Immature natural killer cell (primary cell): ENCODE measurements at regions not wholly inside any gene's neighbourhood (a gene's known extent, or its start where the extent isn't known, plus 50 kb on each side); places are given as distances from the start of the nearest gene placed in this dataset.

ENCODE experiments used
- DNase-seq, 3 donors: peaks; one replicate each; pipeline ENCODE4 v3.0.0; 2022; ENCODE audit warnings: mixed read lengths in 1 of 3
- H3K27ac Mint-ChIP-seq, 6 donors: one replicate each; pipeline ENCODE4 v1.8.0; 2020; ENCODE audit warnings: mixed read lengths in 6 of 6, mild to moderate bottlenecking in 5 of 6, inconsistent platforms in 4 of 6, moderate library complexity in 3 of 6
- H3K27me3 Mint-ChIP-seq, 3 donors: one replicate each; pipeline ENCODE4 v1.8.0; 2020 to 2021; ENCODE audit warnings: low read depth in 3 of 3, mild to moderate bottlenecking in 3 of 3, mixed read lengths in 3 of 3, moderate library complexity in 3 of 3, inconsistent platforms in 1 of 3
- H3K36me3 Mint-ChIP-seq, 3 donors: one replicate each; pipeline ENCODE4 v1.8.0; 2020; ENCODE audit warnings: mixed read lengths in 3 of 3, inconsistent platforms in 2 of 3, mild to moderate bottlenecking in 2 of 3
- H3K4me1 Mint-ChIP-seq, 2 donors: one replicate each; pipeline ENCODE4 v1.8.0; 2020; ENCODE audit warnings: inconsistent platforms in 2 of 2, mild to moderate bottlenecking in 2 of 2, mixed read lengths in 2 of 2, moderate library complexity in 1 of 2
- H3K4me3 Mint-ChIP-seq, 5 donors: one replicate each; pipeline ENCODE4 v1.8.0; 2020; ENCODE audit warnings: mild to moderate bottlenecking in 5 of 5, mixed read lengths in 5 of 5, inconsistent platforms in 3 of 5, moderate library complexity in 3 of 5
- H3K9me3 Mint-ChIP-seq, 6 donors: one replicate each; pipeline ENCODE4 v1.8.0; 2020; ENCODE audit warnings: mild to moderate bottlenecking in 6 of 6, mixed read lengths in 6 of 6, inconsistent platforms in 4 of 6, moderate library complexity in 3 of 6

- Mint-ChIP-seq H3K27ac (no peak overlapping the region), H3K36me3 (no peaks in the 10 kb centered on the region), H3K4me1 (no peaks in the 10 kb centered on the region), H3K27me3 (peaks cover 5 to 8% (median 5%) of the 10 kb centered on the region in 3 donors), H3K4me3 (no peak overlapping the region), H3K9me3 (no peaks in the 10 kb centered on the region)
- DNase-seq, result no peak
Measured at GRCh38 chr2:120611961-120612360, 123.7 kb upstream of the GLI2 start.

- Mint-ChIP-seq H3K4me3 (no peak overlapping the region), H3K27me3 (peaks cover 5% of the 10 kb centered on the region in 3 donors), H3K36me3 (no peaks in the 10 kb centered on the region), H3K9me3 (no peaks in the 10 kb centered on the region), H3K4me1 (no peaks in the 10 kb centered on the region), H3K27ac (no peak overlapping the region)
- no peak for DNase-seq
Measured at GRCh38 chr2:120612471-120612870, 123.2 kb upstream of the GLI2 start.

GRCh38 chr2:120612931-120613330 is 122.7 kb upstream of the GLI2 start:
- no peaks in the 10 kb centered on the region for H3K9me3 Mint-ChIP-seq
- no peaks in the 10 kb centered on the region for H3K4me1 Mint-ChIP-seq
- H3K36me3 Mint-ChIP-seq, result no peaks in the 10 kb centered on the region
- DNase-seq, result no peak
- peaks cover 5% of the 10 kb centered on the region in 3 donors for H3K27me3 Mint-ChIP-seq
- H3K4me3 Mint-ChIP-seq, result no peak overlapping the region
- no peak overlapping the region for H3K27ac Mint-ChIP-seq

- Mint-ChIP-seq H3K27me3 (peaks cover 4 to 5% (median 5%) of the 10 kb centered on the region in 3 donors), H3K4me3 (no peak overlapping the region), H3K9me3 (no peaks in the 10 kb centered on the region), H3K36me3 (no peaks in the 10 kb centered on the region), H3K27ac (no peak overlapping the region), H3K4me1 (no peaks in the 10 kb centered on the region)
- no peak for DNase-seq
Measured at GRCh38 chr2:120613742-120614571, 121.7 kb upstream of the GLI2 start.

- peaks cover 3 to 5% (median 4%) of the 10 kb centered on the region in 3 donors for H3K27me3 Mint-ChIP-seq
- no peak for DNase-seq
Measured at GRCh38 chr2:120614901-120615300, 120.8 kb upstream of the GLI2 start.

GRCh38 chr2:120616261-120616660 is 119.4 kb upstream of the GLI2 start:
- H3K4me3 Mint-ChIP-seq, result no peak overlapping the region
- no peak for DNase-seq
- peaks cover 3 to 5% (median 4%) of the 10 kb centered on the region in 3 donors for H3K27me3 Mint-ChIP-seq
- no peaks in the 10 kb centered on the region for H3K4me1 Mint-ChIP-seq
- H3K36me3 Mint-ChIP-seq, result no peaks in the 10 kb centered on the region
- H3K27ac Mint-ChIP-seq, result no peak overlapping the region
- no peaks in the 10 kb centered on the region for H3K9me3 Mint-ChIP-seq

More at GRCh38 chr2:120614901-120615300, 120.8 kb upstream of the GLI2 start:
- Mint-ChIP-seq H3K4me1 (no peaks in the 10 kb centered on the region), H3K36me3 (no peaks in the 10 kb centered on the region), H3K9me3 (no peaks in the 10 kb centered on the region), H3K27ac (no peak overlapping the region), H3K4me3 (no peak overlapping the region)

GRCh38 chr2:120617055-120617454 is 118.6 kb upstream of the GLI2 start:
- Mint-ChIP-seq H3K4me3 (no peak overlapping the region), H3K4me1 (no peaks in the 10 kb centered on the region), H3K27me3 (peaks cover 3 to 5% (median 4%) of the 10 kb centered on the region in 3 donors), H3K27ac (no peak overlapping the region), H3K9me3 (no peaks in the 10 kb centered on the region), H3K36me3 (no peaks in the 10 kb centered on the region)
- no peak for DNase-seq

GRCh38 chr2:120618830-120619229 is 116.8 kb upstream of the GLI2 start:
- no peaks in the 10 kb centered on the region for H3K4me1 Mint-ChIP-seq
- no peak overlapping the region for H3K27ac Mint-ChIP-seq
- H3K9me3 Mint-ChIP-seq, result no peaks in the 10 kb centered on the region
- H3K27me3 Mint-ChIP-seq, result peaks cover 0 to 5% (median 1%) of the 10 kb centered on the region in 3 donors
- DNase-seq, result no peak
- H3K4me3 Mint-ChIP-seq, result no peak overlapping the region
- H3K36me3 Mint-ChIP-seq, result no peaks in the 10 kb centered on the region

GRCh38 chr2:120619579-120619978 is 116.1 kb upstream of the GLI2 start:
- Mint-ChIP-seq H3K9me3 (no peaks in the 10 kb centered on the region), H3K27ac (no peak overlapping the region), H3K36me3 (no peaks in the 10 kb centered on the region), H3K4me3 (no peak overlapping the region), H3K27me3 (peaks cover 0 to 5% (median under 1%) of the 10 kb centered on the region in 3 donors), H3K4me1 (no peaks in the 10 kb centered on the region)
- DNase-seq, result no peak

- Mint-ChIP-seq H3K4me3 (no peak overlapping the region), H3K27ac (no peak overlapping the region), H3K9me3 (no peaks in the 10 kb centered on the region), H3K36me3 (no peaks in the 10 kb centered on the region), H3K27me3 (peaks cover 0 to 5% (median 2%) of the 10 kb centered on the region in 3 donors), H3K4me1 (no peaks in the 10 kb centered on the region)
- no peak for DNase-seq
Measured at GRCh38 chr2:120620025-120620793, 115.5 kb upstream of the GLI2 start.

GRCh38 chr2:120622159-120622869 is 113.4 kb upstream of the GLI2 start:
- DNase-seq, result no peak
- Mint-ChIP-seq H3K4me1 (no peaks in the 10 kb centered on the region), H3K27ac (no peak overlapping the region), H3K36me3 (no peaks in the 10 kb centered on the region), H3K27me3 (peaks cover 2 to 3% (median 3%) of the 10 kb centered on the region in 3 donors), H3K4me3 (no peak overlapping the region), H3K9me3 (no peaks in the 10 kb centered on the region)

GRCh38 chr2:120622886-120623753 is 112.5 kb upstream of the GLI2 start:
- H3K27ac Mint-ChIP-seq, result no peak overlapping the region
- no peaks in the 10 kb centered on the region for H3K4me1 Mint-ChIP-seq
- H3K27me3 Mint-ChIP-seq, result peaks cover 2 to 3% (median 3%) of the 10 kb centered on the region in 3 donors
- no peaks in the 10 kb centered on the region for H3K36me3 Mint-ChIP-seq
- DNase-seq, result no peak
- H3K9me3 Mint-ChIP-seq, result no peaks in the 10 kb centered on the region
- H3K4me3 Mint-ChIP-seq, result no peak overlapping the region

- H3K4me1 Mint-ChIP-seq, result no peaks in the 10 kb centered on the region
- H3K9me3 Mint-ChIP-seq, result no peaks in the 10 kb centered on the region
- H3K27ac Mint-ChIP-seq, result no peak overlapping the region
- H3K27me3 Mint-ChIP-seq, result peaks cover 2 to 3% (median 3%) of the 10 kb centered on the region in 3 donors
- no peak for DNase-seq
- no peaks in the 10 kb centered on the region for H3K36me3 Mint-ChIP-seq
- H3K4me3 Mint-ChIP-seq, result no peak overlapping the region
Measured at GRCh38 chr2:120624061-120624737, 111.5 kb upstream of the GLI2 start.
